ENCODE measurements at regions not wholly inside any gene's neighbourhood (a gene's known extent, or its start where the extent isn't known, plus 50 kb on each side); places are given as distances from the start of the nearest gene placed in this dataset.

GRCh38 chr4:35252866-35253265, 991.4 kb downstream of the ARAP2 start:
- TF ChIP-seq EZH2 (IDR thresholded peaks at IDR 0.05; ENCODE audit: borderline replicate concordance, low read depth, low read length, poor library complexity, severe bottlenecking) (no peak), CTCF (conservative IDR thresholded peaks at IDR 0.05; ENCODE audit: low read depth, low read length) (no peak)
